Neural cell (in vitro differentiated cells): ENCODE measurements at regions not wholly inside any gene's neighbourhood (a gene's known extent, or its start where the extent isn't known, plus 50 kb on each side); places are given as distances from the start of the nearest gene placed in this dataset.

Experiments used
- H2AFZ ChIP-seq: fragments of 200-600, 300-800 bp; sonication (generic), shearing (Covaris generic); 2 replicates; pipeline ENCODE4 v1.6.0; 2014; ENCODE audit warnings: low read depth, mild to moderate bottlenecking, antibody characterized with exemption, low read length, moderate library complexity
- H3F3A ChIP-seq: fragments of 200-600 bp; shearing (Covaris generic); 2 replicates; pipeline ENCODE4 v1.6.1; 2016; ENCODE audit warnings: mild to moderate bottlenecking, moderate library complexity, mixed read lengths, antibody characterized with exemption, low read length; ENCODE audit not compliant: insufficient read depth, poor library complexity, severe bottlenecking
- H3K27ac ChIP-seq: fragments of 200-600, 300-800 bp; sonication (generic), shearing (Covaris generic); 2 replicates; pipeline ENCODE4 v1.5.1; 2014; ENCODE audit warnings: mild to moderate bottlenecking, low read length, moderate library complexity
- H3K27me3 ChIP-seq: fragments of 300-800, 200-600 bp; sonication (generic), shearing (Covaris generic); 2 replicates; pipeline ENCODE4 v1.6.0; 2014; ENCODE audit warnings: mild to moderate bottlenecking, low read depth, low read length, moderate library complexity; ENCODE audit not compliant: insufficient read depth
- H3K36me3 ChIP-seq: fragments of 300-800, 200-600 bp; sonication (generic), shearing (Covaris generic); 2 replicates; pipeline ENCODE4 v1.5.1; 2014; ENCODE audit warnings: mild to moderate bottlenecking, antibody characterized with exemption, low read length, moderate library complexity; ENCODE audit not compliant: insufficient read depth
- H3K4me2 ChIP-seq: fragments of 300-800, 200-600 bp; sonication (generic), shearing (Covaris generic); 2 replicates; pipeline ENCODE4 v1.6.0; 2014; ENCODE audit warnings: mild to moderate bottlenecking, low read length
- H3K4me3 ChIP-seq: fragments of 300-800, 200-600 bp; sonication (generic), shearing (Covaris generic); 2 replicates; pipeline ENCODE4 v1.5.1; 2014; ENCODE audit warnings: mild to moderate bottlenecking, low read length, moderate library complexity
- H3K79me2 ChIP-seq: fragments of 200-600 bp; shearing (Covaris generic); replicated peaks from 2 replicates; pipeline ENCODE4 v1.6.0; 2014; ENCODE audit warnings: mild to moderate bottlenecking, low read length, moderate library complexity; ENCODE audit not compliant: insufficient read depth
- H3K9ac ChIP-seq: fragments of 300-800, 200-600 bp; sonication (generic), shearing (Covaris generic); 2 replicates; pipeline ENCODE4 v1.6.1; 2016; ENCODE audit warnings: mild to moderate bottlenecking, low read length, mixed read lengths
- H3K9me2 ChIP-seq: fragments of 200-600 bp; shearing (Covaris generic); 2 replicates; pipeline ENCODE4 v1.6.1; 2016; ENCODE audit warnings: mild to moderate bottlenecking, low read length, mixed read lengths; ENCODE audit not compliant: insufficient read depth
- H3K9me3 ChIP-seq: fragments of 200-600, 300-800 bp; sonication (generic), shearing (Covaris generic); 2 replicates; pipeline ENCODE4 v1.6.1; 2016; ENCODE audit warnings: mild to moderate bottlenecking, mixed run types, low read length, moderate library complexity, mixed read lengths
- H4K20me1 ChIP-seq: fragments of 200-600 bp; shearing (Covaris generic); 2 replicates; pipeline ENCODE4 v1.6.1; 2016; ENCODE audit warnings: mild to moderate bottlenecking, mixed run types; ENCODE audit not compliant: insufficient read depth
- EP300 ChIP-seq: fragments of 450-650 bp; conservative IDR thresholded peaks from 2 replicates; pipeline ENCODE4 v1.6.1; 2014; ENCODE audit warnings: antibody characterized with exemption, mild to moderate bottlenecking, moderate library complexity; ENCODE audit not compliant: poor library complexity, severe bottlenecking
- EZH2 ChIP-seq: fragments of 200-600, 300-800 bp; shearing (Covaris generic), sonication (generic); IDR thresholded peaks from 2 replicates; pipeline ENCODE4 v1.6.1; 2014; ENCODE audit warnings: antibody characterized with exemption, low read length, borderline replicate concordance, mild to moderate bottlenecking; ENCODE audit not compliant: insufficient read depth, poor library complexity, severe bottlenecking
- MXI1 ChIP-seq: fragments of 450-650 bp; conservative IDR thresholded peaks from 2 replicates; pipeline ENCODE4 v1.6.1; 2014; ENCODE audit warnings: antibody characterized with exemption, mild to moderate bottlenecking; ENCODE audit not compliant: poor library complexity, severe bottlenecking
- POLR2AphosphoS5 ChIP-seq: IDR thresholded peaks from 2 replicates; pipeline ENCODE4 v1.6.1; 2012
- RAD21 ChIP-seq: fragments of 450-650 bp; conservative IDR thresholded peaks from 2 replicates; pipeline ENCODE4 v1.6.1; 2014; ENCODE audit warnings: antibody characterized with exemption, mild to moderate bottlenecking, moderate library complexity
- SMC3 ChIP-seq: fragments of 450-650 bp; conservative IDR thresholded peaks from 2 replicates; pipeline ENCODE4 v1.6.1; 2014; ENCODE audit warnings: antibody characterized with exemption, mild to moderate bottlenecking, moderate library complexity; ENCODE audit not compliant: poor library complexity
- TAF1 ChIP-seq: IDR thresholded peaks from 2 replicates; pipeline ENCODE4 v1.6.1; 2012; ENCODE audit warnings: low read depth
- TF ChIP-seq, protein P1 (sequence below): IDR thresholded peaks from 2 replicates; pipeline ENCODE4 v1.6.1; 2012; ENCODE audit warnings: borderline replicate concordance
- TF ChIP-seq, protein P2 (sequence below): fragments of 450-650 bp; IDR thresholded peaks from 2 replicates; pipeline ENCODE4 v1.5.1; 2014; ENCODE audit warnings: antibody characterized with exemption, mild to moderate bottlenecking, moderate library complexity; ENCODE audit not compliant: poor library complexity, severe bottlenecking

DNA sequence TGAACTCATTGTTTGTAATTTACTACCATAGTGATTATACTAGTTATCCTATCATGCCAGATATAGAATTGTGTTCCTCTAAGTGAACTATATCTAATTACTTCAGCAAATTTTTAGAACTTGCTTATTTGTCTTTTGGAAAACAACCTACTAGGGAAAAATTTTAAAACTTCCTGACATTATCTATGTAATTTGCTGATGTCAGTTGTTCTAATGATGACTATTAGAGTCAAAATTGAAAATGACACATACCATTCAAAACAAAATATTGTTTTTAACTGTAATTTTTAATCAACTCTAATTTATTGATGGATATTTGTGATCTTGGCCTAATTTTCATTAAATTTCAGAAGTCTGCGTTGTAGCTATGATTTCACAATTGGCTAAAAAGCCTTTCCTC lies 106.7 kb upstream of the ROBO2 start:
- Histone ChIP-seq H3K36me3 (no peaks in the 10 kb centered on the region), H3K79me2 (no peaks in the 10 kb centered on the region), H3K9ac (no peak overlapping the region), H3K9me2 (no peaks in the 10 kb centered on the region), H2AFZ (no peak overlapping the region), H3K27me3 (no peaks in the 10 kb centered on the region), H3F3A (no peaks in the 10 kb centered on the region), H3K4me3 (no peak overlapping the region), H3K4me2 (no peak overlapping the region), H3K9me3 (no peaks in the 10 kb centered on the region), H4K20me1 (no peaks in the 10 kb centered on the region), H3K27ac (no peak overlapping the region)
- TF ChIP-seq TAF1: no peak
- no peak for TF ChIP-seq EP300
- TF ChIP-seq EZH2: no peak
- no peak for TF ChIP-seq RAD21
- TF ChIP-seq, protein P1, sequence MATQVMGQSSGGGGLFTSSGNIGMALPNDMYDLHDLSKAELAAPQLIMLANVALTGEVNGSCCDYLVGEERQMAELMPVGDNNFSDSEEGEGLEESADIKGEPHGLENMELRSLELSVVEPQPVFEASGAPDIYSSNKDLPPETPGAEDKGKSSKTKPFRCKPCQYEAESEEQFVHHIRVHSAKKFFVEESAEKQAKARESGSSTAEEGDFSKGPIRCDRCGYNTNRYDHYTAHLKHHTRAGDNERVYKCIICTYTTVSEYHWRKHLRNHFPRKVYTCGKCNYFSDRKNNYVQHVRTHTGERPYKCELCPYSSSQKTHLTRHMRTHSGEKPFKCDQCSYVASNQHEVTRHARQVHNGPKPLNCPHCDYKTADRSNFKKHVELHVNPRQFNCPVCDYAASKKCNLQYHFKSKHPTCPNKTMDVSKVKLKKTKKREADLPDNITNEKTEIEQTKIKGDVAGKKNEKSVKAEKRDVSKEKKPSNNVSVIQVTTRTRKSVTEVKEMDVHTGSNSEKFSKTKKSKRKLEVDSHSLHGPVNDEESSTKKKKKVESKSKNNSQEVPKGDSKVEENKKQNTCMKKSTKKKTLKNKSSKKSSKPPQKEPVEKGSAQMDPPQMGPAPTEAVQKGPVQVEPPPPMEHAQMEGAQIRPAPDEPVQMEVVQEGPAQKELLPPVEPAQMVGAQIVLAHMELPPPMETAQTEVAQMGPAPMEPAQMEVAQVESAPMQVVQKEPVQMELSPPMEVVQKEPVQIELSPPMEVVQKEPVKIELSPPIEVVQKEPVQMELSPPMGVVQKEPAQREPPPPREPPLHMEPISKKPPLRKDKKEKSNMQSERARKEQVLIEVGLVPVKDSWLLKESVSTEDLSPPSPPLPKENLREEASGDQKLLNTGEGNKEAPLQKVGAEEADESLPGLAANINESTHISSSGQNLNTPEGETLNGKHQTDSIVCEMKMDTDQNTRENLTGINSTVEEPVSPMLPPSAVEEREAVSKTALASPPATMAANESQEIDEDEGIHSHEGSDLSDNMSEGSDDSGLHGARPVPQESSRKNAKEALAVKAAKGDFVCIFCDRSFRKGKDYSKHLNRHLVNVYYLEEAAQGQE: no peak
- no peak for TF ChIP-seq POLR2AphosphoS5
- TF ChIP-seq, protein P2, sequence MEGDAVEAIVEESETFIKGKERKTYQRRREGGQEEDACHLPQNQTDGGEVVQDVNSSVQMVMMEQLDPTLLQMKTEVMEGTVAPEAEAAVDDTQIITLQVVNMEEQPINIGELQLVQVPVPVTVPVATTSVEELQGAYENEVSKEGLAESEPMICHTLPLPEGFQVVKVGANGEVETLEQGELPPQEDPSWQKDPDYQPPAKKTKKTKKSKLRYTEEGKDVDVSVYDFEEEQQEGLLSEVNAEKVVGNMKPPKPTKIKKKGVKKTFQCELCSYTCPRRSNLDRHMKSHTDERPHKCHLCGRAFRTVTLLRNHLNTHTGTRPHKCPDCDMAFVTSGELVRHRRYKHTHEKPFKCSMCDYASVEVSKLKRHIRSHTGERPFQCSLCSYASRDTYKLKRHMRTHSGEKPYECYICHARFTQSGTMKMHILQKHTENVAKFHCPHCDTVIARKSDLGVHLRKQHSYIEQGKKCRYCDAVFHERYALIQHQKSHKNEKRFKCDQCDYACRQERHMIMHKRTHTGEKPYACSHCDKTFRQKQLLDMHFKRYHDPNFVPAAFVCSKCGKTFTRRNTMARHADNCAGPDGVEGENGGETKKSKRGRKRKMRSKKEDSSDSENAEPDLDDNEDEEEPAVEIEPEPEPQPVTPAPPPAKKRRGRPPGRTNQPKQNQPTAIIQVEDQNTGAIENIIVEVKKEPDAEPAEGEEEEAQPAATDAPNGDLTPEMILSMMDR: no peak

DNA sequence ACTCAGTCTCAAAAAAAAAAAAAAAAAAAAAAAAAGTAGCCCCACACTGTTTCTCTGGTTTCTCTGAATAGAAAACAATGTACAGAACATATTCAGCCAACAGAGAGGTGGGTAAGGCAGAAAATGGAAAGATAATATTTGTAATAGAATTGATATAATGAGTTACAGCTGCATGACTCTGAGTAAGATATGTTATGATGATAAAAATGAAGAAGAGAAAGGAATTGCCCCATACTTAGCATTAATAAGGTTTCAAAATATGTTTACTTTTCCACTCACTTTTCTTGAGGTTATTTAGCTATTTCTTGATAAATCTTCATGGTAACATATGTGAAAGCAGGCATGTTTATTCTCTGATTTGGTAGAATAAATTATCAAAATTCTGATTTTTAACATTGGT lies 100.9 kb upstream of the ROBO2 start:
- Histone ChIP-seq H3K27me3 (no peaks in the 10 kb centered on the region), H3K9ac (no peak overlapping the region), H3K27ac (no peak overlapping the region), H3K9me3 (no peaks in the 10 kb centered on the region), H3K9me2 (no peaks in the 10 kb centered on the region), H2AFZ (no peak overlapping the region), H4K20me1 (no peaks in the 10 kb centered on the region), H3F3A (no peaks in the 10 kb centered on the region), H3K36me3 (no peaks in the 10 kb centered on the region), H3K79me2 (no peaks in the 10 kb centered on the region), H3K4me2 (no peak overlapping the region), H3K4me3 (no peak overlapping the region)
- TF ChIP-seq POLR2AphosphoS5 (no peak), SMC3 (no peak), RAD21 (no peak), EZH2 (no peak), EP300 (no peak), MXI1 (no peak), TAF1 (no peak)
- TF ChIP-seq, protein P1: no peak
- TF ChIP-seq, protein P2: no peak
